ENCODE measurements at regions not wholly inside any gene's neighbourhood (a gene's known extent, or its start where the extent isn't known, plus 50 kb on each side); places are given as distances from the start of the nearest gene placed in this dataset.

GRCh38 chr9:90393365-90394152 is 249.1 kb downstream of the DIRAS2 start:
- TF ChIP-seq CTCF (IDR thresholded peaks at IDR 0.05; ENCODE audit: low read depth, low read length): no peak
- ChIA-PET CTCF (no interaction called here), POLR2A (no interaction called here)

GRCh38 chr9:90394871-90395270 is 247.8 kb downstream of the DIRAS2 start:
- no peak for DNase-seq (ENCODE audit: low read depth, low spot score)
- Histone ChIP-seq H3K9me3 (ENCODE audit: control insufficient read depth, insufficient read depth, low read length) (no peaks in the 10 kb centered on the region), H3K4me3 (ENCODE audit: low read depth, low read length) (no peak overlapping the region), H3K27ac (ENCODE audit: low read depth, low read length) (no peak overlapping the region), H3K27me3 (ENCODE audit: control insufficient read depth, insufficient read depth, low read length) (no peaks in the 10 kb centered on the region)
- ChIA-PET POLR2A (no interaction called here), CTCF (no interaction called here)
- no peak for TF ChIP-seq CTCF (IDR thresholded peaks at IDR 0.05; ENCODE audit: low read depth, low read length)

More at GRCh38 chr9:90393365-90394152, 249.1 kb downstream of the DIRAS2 start:
- no peak for DNase-seq (ENCODE audit: low read depth, low spot score)
- Histone ChIP-seq H3K27ac (ENCODE audit: low read depth, low read length) (no peak overlapping the region), H3K9me3 (ENCODE audit: control insufficient read depth, insufficient read depth, low read length) (no peaks in the 10 kb centered on the region), H3K4me3 (ENCODE audit: low read depth, low read length) (no peak overlapping the region), H3K27me3 (ENCODE audit: control insufficient read depth, insufficient read depth, low read length) (no peaks in the 10 kb centered on the region)

GRCh38 chr9:90400091-90400490 is 242.5 kb downstream of the DIRAS2 start:
- CTCF ChIA-PET: no interaction called here
- no peak for TF ChIP-seq CTCF (IDR thresholded peaks at IDR 0.05; ENCODE audit: low read depth, low read length)
- H3K27me3 ChIP-seq (ENCODE audit: control insufficient read depth, insufficient read depth, low read length): no peaks in the 10 kb centered on the region
- DNase-seq (ENCODE audit: low read depth, low spot score): no peak
- POLR2A ChIA-PET: no interaction called here
- H3K27ac ChIP-seq (ENCODE audit: low read depth, low read length): no peak overlapping the region
- no peak overlapping the region for H3K4me3 ChIP-seq (ENCODE audit: low read depth, low read length)
- no peaks in the 10 kb centered on the region for H3K9me3 ChIP-seq (ENCODE audit: control insufficient read depth, insufficient read depth, low read length)

- POLR2A ChIA-PET: no interaction called here
- CTCF ChIA-PET: no interaction called here
- H3K27ac ChIP-seq (ENCODE audit: low read depth, low read length): no peak overlapping the region
- H3K27me3 ChIP-seq (ENCODE audit: control insufficient read depth, insufficient read depth, low read length): no peaks in the 10 kb centered on the region
- no peak for TF ChIP-seq CTCF (IDR thresholded peaks at IDR 0.05; ENCODE audit: low read depth, low read length)
- no peak overlapping the region for H3K4me3 ChIP-seq (ENCODE audit: low read depth, low read length)
- no peak for DNase-seq (ENCODE audit: low read depth, low spot score)
- no peaks in the 10 kb centered on the region for H3K9me3 ChIP-seq (ENCODE audit: control insufficient read depth, insufficient read depth, low read length)
Observed at GRCh38 chr9:90408659-90409058, 234.0 kb downstream of the DIRAS2 start.

- ChIA-PET POLR2A (no interaction called here), CTCF (no interaction called here)
- H3K4me3 ChIP-seq (ENCODE audit: low read depth, low read length): no peak overlapping the region
- TF ChIP-seq CTCF (IDR thresholded peaks at IDR 0.05; ENCODE audit: low read depth, low read length): no peak
- H3K27ac ChIP-seq (ENCODE audit: low read depth, low read length): no peak overlapping the region
- H3K9me3 ChIP-seq (ENCODE audit: control insufficient read depth, insufficient read depth, low read length): no peaks in the 10 kb centered on the region
- no peaks in the 10 kb centered on the region for H3K27me3 ChIP-seq (ENCODE audit: control insufficient read depth, insufficient read depth, low read length)
- DNase-seq (ENCODE audit: low read depth, low spot score): no peak
Observed at GRCh38 chr9:90419221-90419851, 223.3 kb downstream of the DIRAS2 start.

Measured in AG04450 (cell line).